ENCODE measurements at regions not wholly inside any gene's neighbourhood (a gene's known extent, or its start where the extent isn't known, plus 50 kb on each side); places are given as distances from the start of the nearest gene placed in this dataset.

DNA sequence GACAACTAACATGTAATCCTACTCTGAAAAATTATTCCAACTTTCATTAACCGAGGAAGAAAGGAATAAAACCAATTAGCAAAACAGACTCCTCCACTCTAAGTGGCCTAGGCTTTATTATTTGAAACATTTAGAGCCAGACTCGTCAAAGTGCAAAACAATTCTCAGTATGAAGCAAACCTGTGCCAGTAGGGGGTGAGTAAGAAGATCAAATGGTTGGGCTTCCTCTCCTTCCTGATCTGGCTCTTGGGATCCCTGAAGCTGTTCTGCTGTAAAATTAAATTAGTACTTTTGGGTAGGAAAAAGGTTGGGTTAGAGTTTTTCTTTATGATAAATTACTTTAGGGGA is 177.6 kb upstream of the MAN1A1 start:
- Histone ChIP-seq H2AFZ (ENCODE audit: low read depth, low read length) (no peak overlapping the region), H3F3A (ENCODE audit: insufficient read depth, low read length, poor library complexity, severe bottlenecking) (peaks cover 6% of the 10 kb centered on the region), H3K9me2 (ENCODE audit: insufficient read depth, low read length) (no peaks in the 10 kb centered on the region), H3K9ac (ENCODE audit: low read length) (no peak overlapping the region), H3K9me3 (ENCODE audit: low read length) (no peaks in the 10 kb centered on the region), H3K4me3 (ENCODE audit: low read length) (peak overlapping the region; percentile 24), H3K27me3 (ENCODE audit: insufficient read depth, low read depth, low read length) (no peaks in the 10 kb centered on the region), H3K79me2 (replicated peaks; ENCODE audit: insufficient read depth, low read length) (no peaks in the 10 kb centered on the region), H3K27ac (ENCODE audit: low read length) (no peak overlapping the region), H4K20me1 (ENCODE audit: insufficient read depth) (no peaks in the 10 kb centered on the region), H3K36me3 (ENCODE audit: insufficient read depth, low read length) (no peaks in the 10 kb centered on the region), H3K4me2 (ENCODE audit: low read length) (peak overlapping the region; percentile 30)
- no peak for TF ChIP-seq SMC3 (conservative IDR thresholded peaks at IDR 0.05; ENCODE audit: poor library complexity)
- no peak for TF ChIP-seq TAF1 (IDR thresholded peaks at IDR 0.05; ENCODE audit: low read depth)
- TF ChIP-seq RAD21 (conservative IDR thresholded peaks at IDR 0.05), result no peak
- no peak for TF ChIP-seq MXI1 (conservative IDR thresholded peaks at IDR 0.05; ENCODE audit: poor library complexity, severe bottlenecking)
- TF ChIP-seq EP300 (conservative IDR thresholded peaks at IDR 0.05; ENCODE audit: poor library complexity, severe bottlenecking), result no peak

DNA sequence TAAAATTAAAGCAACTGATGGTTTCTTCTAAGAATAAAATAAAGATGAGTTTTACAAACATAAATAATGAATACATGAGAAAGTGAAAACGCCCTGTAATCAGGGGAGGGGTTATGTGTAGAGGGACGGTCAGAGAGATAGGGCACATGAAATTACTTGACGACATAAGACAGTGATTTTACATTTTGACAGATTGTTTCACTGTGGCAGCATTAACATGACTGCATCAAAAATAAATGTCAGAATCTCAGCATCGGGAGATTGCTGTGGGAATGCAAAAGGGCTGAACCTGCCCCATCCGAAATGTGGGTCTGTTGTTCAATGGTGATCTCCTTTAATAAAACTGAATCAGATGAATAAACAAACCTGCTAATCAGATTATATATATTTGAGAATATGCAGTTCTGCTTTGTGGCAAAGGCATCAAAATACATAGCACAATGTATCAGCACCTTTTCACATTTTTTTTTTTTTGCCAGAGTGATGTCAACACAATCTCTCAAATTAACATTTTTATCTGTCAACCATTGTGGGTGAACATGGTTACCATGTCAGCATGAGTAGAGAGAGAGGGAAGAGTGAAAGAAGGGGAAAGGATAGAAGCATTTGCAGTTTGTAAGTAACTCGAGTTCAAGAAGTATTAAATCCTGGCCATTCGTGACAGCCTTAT is 177.1 kb upstream of the MAN1A1 start:
- TF ChIP-seq POLR2AphosphoS5 (IDR thresholded peaks at IDR 0.05) (peak; percentile 70), EP300 (conservative IDR thresholded peaks at IDR 0.05; ENCODE audit: poor library complexity, severe bottlenecking) (peak; percentile 96), SMC3 (conservative IDR thresholded peaks at IDR 0.05; ENCODE audit: poor library complexity) (no peak)
- Histone ChIP-seq H3F3A (ENCODE audit: insufficient read depth, low read length, poor library complexity, severe bottlenecking) (peaks cover 6% of the 10 kb centered on the region), H3K27ac (ENCODE audit: low read length) (no peak overlapping the region), H3K36me3 (ENCODE audit: insufficient read depth, low read length) (no peaks in the 10 kb centered on the region), H3K4me2 (ENCODE audit: low read length) (peak overlapping the region; percentile 30), H3K4me3 (ENCODE audit: low read length) (peak overlapping the region; percentile 24), H2AFZ (ENCODE audit: low read depth, low read length) (no peak overlapping the region), H4K20me1 (ENCODE audit: insufficient read depth) (no peaks in the 10 kb centered on the region), H3K9ac (ENCODE audit: low read length) (no peak overlapping the region), H3K9me2 (ENCODE audit: insufficient read depth, low read length) (no peaks in the 10 kb centered on the region), H3K27me3 (ENCODE audit: insufficient read depth, low read depth, low read length) (no peaks in the 10 kb centered on the region), H3K9me3 (ENCODE audit: low read length) (no peaks in the 10 kb centered on the region), H3K79me2 (replicated peaks; ENCODE audit: insufficient read depth, low read length) (no peaks in the 10 kb centered on the region)

DNA sequence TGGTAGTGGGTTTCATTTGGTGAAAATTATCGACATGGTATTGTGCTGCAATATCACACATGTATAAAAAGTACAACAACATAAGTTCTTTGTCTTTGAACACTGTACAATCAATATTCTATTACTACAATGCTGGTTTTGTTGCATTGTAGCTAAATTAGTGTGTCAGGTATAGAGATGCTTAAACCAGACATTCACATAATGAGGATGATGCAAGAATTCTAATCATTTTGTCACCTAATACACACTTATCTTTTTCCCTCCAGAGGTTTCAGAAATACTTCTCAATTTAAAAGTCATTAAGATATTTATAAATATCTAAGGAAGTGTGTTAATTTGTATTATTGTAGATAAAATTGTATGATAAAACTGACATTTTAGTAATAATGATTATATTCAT is 174.8 kb upstream of the MAN1A1 start:
- Histone ChIP-seq H3K36me3 (ENCODE audit: insufficient read depth, low read length) (no peaks in the 10 kb centered on the region), H3K9ac (ENCODE audit: low read length) (no peak overlapping the region), H3K27ac (ENCODE audit: low read length) (no peak overlapping the region), H2AFZ (ENCODE audit: low read depth, low read length) (no peak overlapping the region), H3K9me3 (ENCODE audit: low read length) (no peaks in the 10 kb centered on the region), H3K4me2 (ENCODE audit: low read length) (no peak overlapping the region), H3K27me3 (ENCODE audit: insufficient read depth, low read depth, low read length) (no peaks in the 10 kb centered on the region), H3F3A (ENCODE audit: insufficient read depth, low read length, poor library complexity, severe bottlenecking) (peaks cover 6% of the 10 kb centered on the region), H4K20me1 (ENCODE audit: insufficient read depth) (no peaks in the 10 kb centered on the region), H3K79me2 (replicated peaks; ENCODE audit: insufficient read depth, low read length) (no peaks in the 10 kb centered on the region), H3K4me3 (ENCODE audit: low read length) (no peak overlapping the region), H3K9me2 (ENCODE audit: insufficient read depth, low read length) (no peaks in the 10 kb centered on the region)
- no peak for TF ChIP-seq EP300 (conservative IDR thresholded peaks at IDR 0.05; ENCODE audit: poor library complexity, severe bottlenecking)
- no peak for TF ChIP-seq EZH2 (IDR thresholded peaks at IDR 0.05; ENCODE audit: borderline replicate concordance, insufficient read depth, low read length, poor library complexity, severe bottlenecking)
- no peak for TF ChIP-seq POLR2AphosphoS5 (IDR thresholded peaks at IDR 0.05)
- TF ChIP-seq SMC3 (conservative IDR thresholded peaks at IDR 0.05; ENCODE audit: poor library complexity), result no peak
- TF ChIP-seq, protein P1, sequence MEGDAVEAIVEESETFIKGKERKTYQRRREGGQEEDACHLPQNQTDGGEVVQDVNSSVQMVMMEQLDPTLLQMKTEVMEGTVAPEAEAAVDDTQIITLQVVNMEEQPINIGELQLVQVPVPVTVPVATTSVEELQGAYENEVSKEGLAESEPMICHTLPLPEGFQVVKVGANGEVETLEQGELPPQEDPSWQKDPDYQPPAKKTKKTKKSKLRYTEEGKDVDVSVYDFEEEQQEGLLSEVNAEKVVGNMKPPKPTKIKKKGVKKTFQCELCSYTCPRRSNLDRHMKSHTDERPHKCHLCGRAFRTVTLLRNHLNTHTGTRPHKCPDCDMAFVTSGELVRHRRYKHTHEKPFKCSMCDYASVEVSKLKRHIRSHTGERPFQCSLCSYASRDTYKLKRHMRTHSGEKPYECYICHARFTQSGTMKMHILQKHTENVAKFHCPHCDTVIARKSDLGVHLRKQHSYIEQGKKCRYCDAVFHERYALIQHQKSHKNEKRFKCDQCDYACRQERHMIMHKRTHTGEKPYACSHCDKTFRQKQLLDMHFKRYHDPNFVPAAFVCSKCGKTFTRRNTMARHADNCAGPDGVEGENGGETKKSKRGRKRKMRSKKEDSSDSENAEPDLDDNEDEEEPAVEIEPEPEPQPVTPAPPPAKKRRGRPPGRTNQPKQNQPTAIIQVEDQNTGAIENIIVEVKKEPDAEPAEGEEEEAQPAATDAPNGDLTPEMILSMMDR (IDR thresholded peaks at IDR 0.05; ENCODE audit: poor library complexity, severe bottlenecking), result no peak
- no peak for TF ChIP-seq TAF1 (IDR thresholded peaks at IDR 0.05; ENCODE audit: low read depth)
- no peak for TF ChIP-seq REST (IDR thresholded peaks at IDR 0.05; ENCODE audit: borderline replicate concordance)
- TF ChIP-seq MXI1 (conservative IDR thresholded peaks at IDR 0.05; ENCODE audit: poor library complexity, severe bottlenecking), result no peak

Measured in neural cell (in vitro differentiated cells).